Gastroesophageal sphincter (tissue), 4 donors: ENCODE measurements at regions not wholly inside any gene's neighbourhood (a gene's known extent, or its start where the extent isn't known, plus 50 kb on each side); places are given as distances from the start of the nearest gene placed in this dataset.

ENCODE experiments used
- ATAC-seq: fragments of 150-250 bp; one replicate; pipeline ENCODE4 v1.9.1; 2016; ENCODE audit warnings: mild to moderate bottlenecking, moderate library complexity
- H3K27ac ChIP-seq, 4 donors: fragments of 200-600 bp; sonication (generic) in 3 of 4; 1 replicate in 3 of 4; 2 replicates in 1 of 4; pipeline ENCODE4 v1.5.1; 2016 to 2019
- H3K27me3 ChIP-seq: fragments of 200-600 bp; sonication (generic); one replicate; pipeline ENCODE4 v1.5.1; 2019
- H3K36me3 ChIP-seq, 2 donors: fragments of 200-600 bp; sonication (generic); one replicate each; pipeline ENCODE4 v1.5.1; 2019; ENCODE audit warnings: control low read depth in 1 of 2
- H3K4me1 ChIP-seq, 3 donors: fragments of 200-600 bp; sonication (generic); 1 replicate in 2 of 3; 2 replicates in 1 of 3; pipeline ENCODE4 v1.5.1; 2016 to 2019; ENCODE audit warnings: control low read depth in 2 of 3
- H3K4me3 ChIP-seq, 2 donors: fragments of 200-600 bp; sonication (generic); one replicate each; pipeline ENCODE4 v1.5.1; 2019; ENCODE audit warnings: mild to moderate bottlenecking in 1 of 2, moderate library complexity in 1 of 2
- H3K9me3 ChIP-seq, 3 donors: fragments of 200-600 bp; sonication (generic); one replicate each; pipeline ENCODE4 v1.5.1; 2017 to 2019; ENCODE audit warnings: control low read depth in 2 of 3
- EP300 ChIP-seq: sonication (generic); formaldehyde crosslinking; IDR thresholded peaks from one replicate; pipeline ENCODE4 v1.6.1; 2017; ENCODE audit warnings: antibody characterized with exemption, mild to moderate bottlenecking
- POLR2A ChIP-seq, 2 donors: fragments of 450-650 bp; IDR thresholded peaks; one replicate each; pipeline ENCODE4 v1.6.1; 2017; ENCODE audit warnings: antibody characterized with exemption in 2 of 2, mild to moderate bottlenecking in 2 of 2, moderate library complexity in 1 of 2
- POLR2AphosphoS5 ChIP-seq: sonication (generic); formaldehyde crosslinking; IDR thresholded peaks from one replicate; pipeline ENCODE4 v1.6.1; 2017; ENCODE audit warnings: antibody characterized with exemption
- WGBS, 2 donors: methylation state at CpG; one replicate each; pipeline ENCODE4 v1.1.5; 2018; ENCODE audit warnings: low coverage in 1 of 2; 5-methylcytosine and 5-hydroxymethylcytosine counted together
- TF ChIP-seq, protein P1 (sequence below), 4 experiments: fragments of 200-600 bp in 2 of 4; fragments of 450-650 bp in 2 of 4; sonication (generic) in 1 of 4; IDR thresholded peaks; one replicate each; pipeline ENCODE4 v1.5.1; 2017 to 2019; ENCODE audit warnings: antibody characterized with exemption in 4 of 4, mild to moderate bottlenecking in 2 of 4, moderate library complexity in 2 of 4

DNA sequence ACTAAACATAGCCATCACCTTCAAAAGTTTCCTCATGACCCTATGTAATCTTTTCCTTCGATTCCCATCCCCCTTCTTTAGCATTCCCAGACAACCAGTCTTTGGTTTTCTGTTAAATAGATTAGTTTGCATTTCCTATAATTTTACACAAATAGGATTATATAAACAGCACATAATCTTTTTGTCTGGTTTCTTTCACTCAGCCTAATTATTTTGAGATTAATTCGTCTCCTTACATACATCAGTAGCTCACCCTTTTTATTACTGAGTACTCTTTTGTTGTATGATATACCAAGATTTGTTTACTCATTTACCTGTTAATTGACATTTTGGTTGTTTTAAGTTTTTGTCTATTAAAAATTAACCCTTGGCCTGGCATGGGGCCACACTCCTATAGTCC, 354.7 kb upstream of the CHRM2 start:
- H3K27me3 ChIP-seq = no peaks in the 10 kb centered on the region
- H3K9me3 ChIP-seq = peaks cover 0 to 5% (median 0%) of the 10 kb centered on the region in 3 donors
- H3K27ac ChIP-seq = no peak overlapping the region
- no peaks in the 10 kb centered on the region for H3K4me1 ChIP-seq
- ATAC-seq = no peak
- WGBS, 2 donors = 65 to 76% methylated on average over 2 of the region's 2 CpGs
- H3K36me3 ChIP-seq = no peaks in the 10 kb centered on the region
- H3K4me3 ChIP-seq = no peak overlapping the region
- TF ChIP-seq, protein P1, sequence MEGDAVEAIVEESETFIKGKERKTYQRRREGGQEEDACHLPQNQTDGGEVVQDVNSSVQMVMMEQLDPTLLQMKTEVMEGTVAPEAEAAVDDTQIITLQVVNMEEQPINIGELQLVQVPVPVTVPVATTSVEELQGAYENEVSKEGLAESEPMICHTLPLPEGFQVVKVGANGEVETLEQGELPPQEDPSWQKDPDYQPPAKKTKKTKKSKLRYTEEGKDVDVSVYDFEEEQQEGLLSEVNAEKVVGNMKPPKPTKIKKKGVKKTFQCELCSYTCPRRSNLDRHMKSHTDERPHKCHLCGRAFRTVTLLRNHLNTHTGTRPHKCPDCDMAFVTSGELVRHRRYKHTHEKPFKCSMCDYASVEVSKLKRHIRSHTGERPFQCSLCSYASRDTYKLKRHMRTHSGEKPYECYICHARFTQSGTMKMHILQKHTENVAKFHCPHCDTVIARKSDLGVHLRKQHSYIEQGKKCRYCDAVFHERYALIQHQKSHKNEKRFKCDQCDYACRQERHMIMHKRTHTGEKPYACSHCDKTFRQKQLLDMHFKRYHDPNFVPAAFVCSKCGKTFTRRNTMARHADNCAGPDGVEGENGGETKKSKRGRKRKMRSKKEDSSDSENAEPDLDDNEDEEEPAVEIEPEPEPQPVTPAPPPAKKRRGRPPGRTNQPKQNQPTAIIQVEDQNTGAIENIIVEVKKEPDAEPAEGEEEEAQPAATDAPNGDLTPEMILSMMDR (IDR thresholded peaks at IDR 0.05) = no peak
- no peak for TF ChIP-seq EP300
- TF ChIP-seq POLR2A (IDR thresholded peaks at IDR 0.05) = no peak
- no peak for TF ChIP-seq POLR2AphosphoS5

DNA sequence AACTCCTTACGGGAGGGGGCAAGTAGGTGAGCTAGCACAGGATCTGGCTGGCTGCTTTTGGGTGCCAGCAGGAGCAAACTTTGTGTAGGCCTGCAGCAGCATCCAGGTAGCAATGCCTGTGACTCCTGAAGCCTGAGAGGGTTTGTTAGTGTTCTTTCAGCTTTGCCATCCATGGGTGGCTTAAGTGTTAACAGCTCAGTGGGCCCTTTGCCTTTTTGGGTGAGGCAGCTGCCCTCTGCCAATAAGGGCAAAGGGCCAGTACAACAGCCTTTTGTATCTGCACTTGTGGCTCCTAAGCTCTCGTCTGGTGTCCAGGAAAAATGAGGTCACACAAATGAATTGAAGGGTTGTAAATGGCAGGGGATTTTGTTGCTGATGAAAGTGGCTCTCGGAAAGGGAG, 359.0 kb upstream of the CHRM2 start:
- Histone ChIP-seq H3K27me3 (no peaks in the 10 kb centered on the region), H3K36me3 (no peaks in the 10 kb centered on the region), H3K4me1 (no peaks in the 10 kb centered on the region), H3K9me3 (peaks cover 0 to 5% (median 0%) of the 10 kb centered on the region in 3 donors), H3K4me3 (no peak overlapping the region), H3K27ac (no peak overlapping the region)
- TF ChIP-seq, protein P1 (IDR thresholded peaks at IDR 0.05) = no peak
- TF ChIP-seq POLR2AphosphoS5 (no peak), POLR2A (IDR thresholded peaks at IDR 0.05) (no peak), EP300 (no peak)
- WGBS, 2 donors = 53 to 57% methylated on average over 2 to 3 of the region's 3 CpGs
- ATAC-seq = no peak

DNA sequence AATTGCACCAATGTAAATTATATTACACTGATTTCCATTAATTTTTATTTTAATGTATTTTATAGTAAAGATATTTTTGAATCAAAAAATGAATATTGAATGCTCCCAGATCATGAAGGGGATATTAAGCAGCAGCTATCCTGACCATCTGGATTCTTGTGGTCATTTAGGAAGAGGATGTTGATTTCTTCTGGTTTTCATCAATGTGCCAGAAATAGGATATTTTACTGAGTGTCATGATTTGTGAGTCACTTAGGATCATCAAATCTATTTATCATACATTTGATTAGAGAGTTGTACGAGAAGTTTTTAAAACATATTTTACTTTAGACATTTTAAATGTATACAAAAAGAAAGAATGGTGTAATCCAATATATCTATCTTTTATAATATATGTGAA, 366.3 kb upstream of the CHRM2 start:
- Histone ChIP-seq H3K36me3 (no peaks in the 10 kb centered on the region), H3K4me3 (no peak overlapping the region), H3K27ac (no peak overlapping the region), H3K9me3 (no peaks in the 10 kb centered on the region), H3K27me3 (no peaks in the 10 kb centered on the region), H3K4me1 (no peaks in the 10 kb centered on the region)
- no peak for ATAC-seq
- TF ChIP-seq, protein P1 (IDR thresholded peaks at IDR 0.05) = no peak
- TF ChIP-seq EP300 (no peak), POLR2AphosphoS5 (no peak), POLR2A (IDR thresholded peaks at IDR 0.05) (no peak)
- WGBS, 2 donors = 42 to 62% methylated on average over 1 of the region's 1 CpG

DNA sequence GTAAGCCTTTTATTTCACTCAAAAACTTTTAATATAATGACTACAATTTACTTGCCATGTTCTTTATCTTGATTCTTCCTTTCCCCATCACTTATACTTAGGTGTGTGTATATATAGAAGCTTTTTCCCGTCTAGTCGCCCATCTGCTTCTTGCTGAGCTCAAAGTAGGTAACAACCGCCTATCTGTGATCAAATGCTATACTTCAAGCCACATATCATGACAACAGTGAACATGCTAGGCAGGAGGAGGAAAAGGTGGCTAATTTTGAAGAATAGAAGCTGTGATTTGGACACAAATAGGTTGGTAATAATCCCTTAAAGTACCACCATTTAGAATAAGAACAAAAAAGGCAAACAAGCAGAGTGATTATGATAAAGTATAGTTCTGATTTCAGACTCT, 367.3 kb upstream of the CHRM2 start:
- Histone ChIP-seq H3K27me3 (no peaks in the 10 kb centered on the region), H3K4me1 (no peaks in the 10 kb centered on the region), H3K9me3 (no peaks in the 10 kb centered on the region), H3K36me3 (no peaks in the 10 kb centered on the region), H3K4me3 (no peak overlapping the region), H3K27ac (no peak overlapping the region)
- ATAC-seq = no peak
- TF ChIP-seq POLR2A (IDR thresholded peaks at IDR 0.05) (no peak), POLR2AphosphoS5 (no peak), EP300 (no peak)
- TF ChIP-seq, protein P1 (IDR thresholded peaks at IDR 0.05) = no peak
- WGBS, 2 donors = 70% methylated on average over 2 of the region's 3 CpGs; no CpG with 5 or more reads in 1 of the 2 donors

DNA sequence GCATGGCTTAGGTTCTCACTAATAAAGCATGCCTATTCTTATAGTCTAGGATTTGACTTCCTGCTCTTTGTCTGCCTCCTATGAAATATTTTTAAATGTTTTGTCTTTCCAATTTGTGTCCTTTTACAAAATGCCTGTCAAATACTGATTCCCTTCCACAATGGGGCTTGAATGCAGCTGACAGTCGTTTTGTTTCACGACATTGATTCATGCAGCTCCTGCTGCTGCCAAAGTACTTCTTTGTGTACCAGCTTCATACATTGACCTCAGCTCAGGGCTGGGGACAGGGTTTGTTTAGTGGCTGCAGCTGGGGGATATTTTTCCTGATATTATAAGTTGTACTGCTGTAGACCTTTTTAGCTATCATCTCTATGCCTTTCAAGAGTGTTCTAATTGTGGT, 371.9 kb upstream of the CHRM2 start:
- 63 to 64% methylated on average over 2 of the region's 2 CpGs for WGBS, 2 donors
- Histone ChIP-seq H3K27me3 (no peaks in the 10 kb centered on the region), H3K27ac (no peak overlapping the region), H3K4me3 (no peak overlapping the region), H3K4me1 (no peaks in the 10 kb centered on the region), H3K36me3 (no peaks in the 10 kb centered on the region), H3K9me3 (no peaks in the 10 kb centered on the region)
- TF ChIP-seq POLR2A (IDR thresholded peaks at IDR 0.05) = no peak
- ATAC-seq = no peak

DNA sequence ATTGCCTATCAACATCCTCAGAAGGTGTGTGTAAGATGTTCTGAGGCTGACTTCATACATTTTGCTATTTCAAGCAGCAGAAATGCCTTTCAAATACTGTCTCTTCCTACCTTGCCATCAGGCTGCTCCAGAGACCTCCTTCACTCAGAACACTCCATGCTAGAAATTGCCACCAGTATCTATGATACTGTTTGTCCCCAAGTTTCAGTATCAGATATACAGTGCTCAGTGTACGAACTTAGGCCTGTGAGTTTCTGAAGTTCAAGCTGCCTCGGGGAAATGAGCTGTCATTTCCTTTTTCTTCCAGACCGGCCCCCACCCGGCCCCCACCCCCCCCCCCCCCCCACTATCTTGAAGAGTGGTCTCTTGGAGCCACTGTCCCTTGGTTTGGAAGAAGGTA, 373.4 kb upstream of the CHRM2 start:
- TF ChIP-seq POLR2A (IDR thresholded peaks at IDR 0.05) (no peak), POLR2AphosphoS5 (no peak), EP300 (no peak)
- TF ChIP-seq, protein P1 (IDR thresholded peaks at IDR 0.05) = no peak
- no peak for ATAC-seq
- Histone ChIP-seq H3K36me3 (no peaks in the 10 kb centered on the region), H3K4me1 (no peaks in the 10 kb centered on the region), H3K9me3 (no peaks in the 10 kb centered on the region), H3K27ac (no peak overlapping the region), H3K4me3 (no peak overlapping the region), H3K27me3 (no peaks in the 10 kb centered on the region)
- 83 to 100% methylated on average over 1 of the region's 4 CpGs for WGBS, 2 donors
